Retina (tissue), 1 donor: ENCODE measurements at regions not wholly inside any gene's neighbourhood (a gene's known extent, or its start where the extent isn't known, plus 50 kb on each side); places are given as distances from the start of the nearest gene placed in this dataset.
"Not testable (repeated sequence)": the region's sequence is repeated elsewhere in the genome, so short reads cannot be mapped to it uniquely, and the experiment has no call there.

Experiments used
- DNase-seq: peaks from one replicate; pipeline ENCODE4 v3.0.0-alpha.2; 2016

DNA sequence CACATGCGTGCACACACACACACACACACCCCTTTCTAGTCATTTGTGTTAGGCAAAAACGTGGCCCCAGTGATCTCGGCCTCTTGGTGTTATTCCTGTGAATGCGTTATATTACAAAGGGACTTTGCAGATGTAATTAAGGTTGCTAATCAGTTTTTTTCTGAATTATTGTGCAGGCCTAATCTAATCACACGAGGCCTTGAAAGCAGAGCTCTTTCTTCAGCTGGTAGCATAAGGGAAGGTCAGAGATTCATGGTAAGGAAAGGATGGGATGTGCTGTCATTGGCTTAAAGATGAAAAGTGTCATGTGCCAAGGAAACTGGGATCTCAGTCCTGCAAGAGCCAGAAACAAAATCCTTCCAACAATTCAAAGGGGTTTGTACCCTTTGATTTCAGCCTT lies 113.4 kb upstream of the ELAC2 start:
- DNase-seq: no peak

DNA sequence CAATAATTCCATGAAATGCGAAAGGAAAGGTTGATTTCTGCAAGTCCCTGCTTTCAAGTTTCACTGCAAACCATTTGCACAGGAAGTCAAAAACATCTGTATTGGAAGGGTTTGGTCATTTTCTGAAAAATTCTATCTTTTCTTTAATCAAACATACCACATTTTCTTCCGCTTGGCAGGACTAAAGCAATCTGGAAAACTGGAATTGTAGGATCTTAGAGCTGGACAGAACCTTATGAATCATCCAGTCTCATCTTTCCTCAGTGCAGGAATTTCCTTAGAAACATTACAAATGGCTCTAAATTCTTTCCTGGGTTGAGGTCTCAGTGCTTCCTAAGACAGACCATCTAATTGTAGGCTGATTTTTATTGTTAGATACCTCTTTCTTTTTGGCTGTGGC lies 111.5 kb upstream of the ELAC2 start:
- DNase-seq: no peak

DNA sequence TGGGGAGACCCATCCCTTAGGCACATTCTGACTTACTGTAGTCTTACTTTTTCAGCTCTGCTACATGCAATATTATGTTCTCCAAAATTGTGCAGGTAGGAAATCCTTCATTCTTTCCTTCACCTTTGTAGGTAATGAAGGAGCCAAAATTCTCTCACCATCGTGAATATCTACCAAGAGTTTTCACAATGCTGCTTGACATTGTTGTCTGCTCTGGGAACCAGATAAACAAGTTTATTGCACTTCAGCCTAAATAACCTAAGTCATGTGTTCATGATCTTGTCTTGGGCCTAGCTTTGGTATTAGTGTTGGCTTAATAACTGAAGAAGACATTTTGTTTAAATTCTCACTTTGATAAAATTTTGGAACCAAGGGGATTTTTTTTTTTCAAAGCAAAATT lies 110.8 kb upstream of the ELAC2 start:
- no peak for DNase-seq

DNA sequence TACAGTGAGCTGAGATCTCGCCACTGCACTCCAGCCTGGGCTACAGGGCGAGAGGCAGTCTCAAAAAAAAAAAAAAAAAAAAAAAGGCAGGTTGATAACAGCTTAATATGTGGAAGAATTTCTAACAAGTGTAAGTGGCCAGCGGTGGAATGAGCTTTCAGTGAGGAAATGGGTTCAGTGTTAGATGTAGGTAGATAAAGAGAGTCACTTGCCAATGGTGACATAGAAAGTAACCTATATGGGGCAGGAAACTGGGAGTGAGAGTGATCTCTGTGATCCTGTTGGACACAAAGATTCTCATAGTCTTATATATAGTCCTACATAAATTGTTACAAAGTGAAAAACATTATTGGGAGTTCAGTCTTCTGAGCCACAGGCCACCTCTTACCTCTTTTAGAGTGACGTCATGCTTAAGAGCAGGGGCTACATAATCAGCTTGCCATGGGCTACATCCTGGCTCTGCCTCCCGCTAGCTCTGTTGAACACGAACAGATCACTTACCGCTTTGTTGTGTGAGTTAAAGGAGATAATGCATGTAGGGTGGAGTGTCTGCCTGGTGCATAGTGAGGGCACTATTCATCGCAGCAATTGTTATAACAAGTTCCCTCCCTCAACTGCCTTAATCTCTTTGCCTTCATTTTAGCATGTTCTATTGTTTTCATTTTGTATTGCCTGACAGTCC lies 110.2 kb upstream of the ELAC2 start:
- no peak for DNase-seq

DNA sequence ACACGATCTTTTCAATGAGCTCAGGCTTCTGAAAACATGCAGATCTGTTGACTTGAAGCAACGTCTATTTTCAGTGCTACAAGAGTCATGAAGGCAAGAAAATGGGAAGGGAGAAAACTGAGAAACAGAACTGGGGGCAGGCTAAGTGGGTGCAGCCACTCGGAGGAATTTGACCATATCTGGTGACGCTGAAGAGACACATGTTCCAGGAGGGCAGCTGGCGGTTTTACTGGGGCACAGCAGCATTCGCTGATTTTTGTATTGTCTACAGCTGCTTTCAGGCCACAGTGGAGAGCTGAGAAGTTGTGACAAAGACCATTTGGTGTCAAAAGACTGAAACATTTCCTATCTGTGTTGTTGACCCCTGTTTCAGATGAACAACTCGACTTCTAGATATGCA lies 103.0 kb upstream of the ELAC2 start:
- DNase-seq: no peak

DNA sequence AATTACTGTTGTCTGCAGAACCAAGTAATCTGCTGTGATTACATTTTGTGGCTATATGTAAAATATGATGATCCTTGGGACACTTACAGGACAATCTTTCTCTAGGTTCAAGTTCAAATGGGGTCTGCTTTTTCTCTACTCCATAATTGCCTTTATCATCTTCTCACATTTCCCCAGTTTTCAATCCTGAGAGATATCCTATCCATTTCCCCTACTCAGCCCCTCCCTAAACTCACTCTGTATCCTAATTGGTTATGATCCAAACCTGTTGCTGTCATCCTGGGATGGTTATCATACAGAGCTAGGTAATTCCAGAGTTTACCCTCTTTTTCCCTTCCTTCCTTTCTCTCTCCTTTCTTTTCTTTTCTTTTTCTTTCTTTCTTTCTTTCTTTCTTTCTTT lies 100.5 kb upstream of the ELAC2 start:
- DNase-seq: no peak

DNA sequence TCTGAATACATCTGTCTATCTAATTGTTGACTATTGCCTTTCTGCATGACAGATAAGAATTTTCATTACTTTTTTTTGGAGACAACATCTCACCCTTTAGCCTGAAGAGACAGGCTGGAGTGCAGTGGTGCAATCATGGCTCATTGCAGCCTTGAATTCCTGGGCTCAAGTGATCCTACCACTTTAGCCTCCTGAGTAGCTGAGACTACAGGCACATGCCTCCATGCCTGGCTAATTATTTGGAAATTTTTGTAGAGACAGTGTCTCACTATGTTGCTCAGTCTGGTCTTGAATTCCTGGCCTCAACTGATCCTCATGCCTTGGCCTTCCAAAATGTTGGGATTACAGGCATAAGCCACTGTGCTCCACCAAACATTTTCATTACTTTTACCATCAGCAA lies 99.8 kb upstream of the ELAC2 start:
- DNase-seq: no peak

DNA sequence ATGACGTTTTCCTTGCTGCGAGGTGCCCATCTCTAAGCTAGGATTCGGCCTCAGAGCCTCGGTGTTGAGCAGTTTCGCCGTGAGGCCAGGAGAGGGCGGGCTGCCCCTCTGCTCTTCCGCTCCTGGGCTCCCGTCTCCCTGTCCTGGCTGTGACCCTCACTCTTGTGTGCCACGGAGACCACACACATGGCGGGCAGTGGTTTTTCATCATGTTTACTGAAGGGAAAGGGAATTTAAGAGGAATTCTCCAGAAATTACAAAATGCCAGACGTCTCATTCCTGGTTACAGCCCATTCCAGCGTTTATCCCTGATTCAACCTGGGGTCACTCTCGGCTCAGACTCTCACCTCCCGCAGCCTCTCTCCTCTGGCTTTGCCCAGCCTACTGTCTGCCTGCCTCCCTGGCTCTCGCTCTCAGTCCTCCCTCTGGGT lies 96.8 kb upstream of the ELAC2 start:
- DNase-seq: peak; percentile 87

DNA sequence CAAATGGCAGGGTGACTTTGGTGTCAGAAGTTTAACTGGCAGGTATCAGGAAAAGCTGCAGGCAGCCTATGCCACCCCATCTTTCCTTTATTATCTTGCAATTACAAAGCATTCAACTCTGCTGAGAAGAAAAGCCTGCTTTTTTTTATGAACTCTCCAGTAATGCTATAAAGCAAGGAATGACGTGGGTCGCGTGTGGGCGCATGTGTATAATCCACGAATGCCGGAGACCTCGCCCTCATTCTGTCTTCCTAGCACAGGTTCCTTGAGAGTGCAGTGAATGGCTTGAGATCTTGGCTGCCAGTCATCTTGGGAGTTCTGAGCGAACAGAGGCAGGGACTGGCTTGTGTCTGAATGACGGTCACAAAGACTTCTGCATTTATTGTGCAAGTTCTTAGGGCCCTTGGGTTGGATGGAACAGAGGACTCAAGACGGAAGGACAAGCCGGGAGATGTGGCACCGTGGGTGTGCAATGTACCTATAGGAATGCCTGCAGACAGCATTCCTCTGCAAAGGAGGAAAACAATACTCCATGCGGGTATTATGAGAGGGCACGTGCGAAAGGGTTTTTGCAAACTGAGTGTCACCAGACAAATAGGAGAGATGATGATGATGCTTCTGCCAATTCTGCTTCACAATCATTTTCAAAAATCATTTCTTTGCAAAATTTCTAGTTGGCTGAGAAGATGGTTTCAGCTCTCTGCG lies 96.1 kb upstream of the ELAC2 start:
- DNase-seq: no peak

DNA sequence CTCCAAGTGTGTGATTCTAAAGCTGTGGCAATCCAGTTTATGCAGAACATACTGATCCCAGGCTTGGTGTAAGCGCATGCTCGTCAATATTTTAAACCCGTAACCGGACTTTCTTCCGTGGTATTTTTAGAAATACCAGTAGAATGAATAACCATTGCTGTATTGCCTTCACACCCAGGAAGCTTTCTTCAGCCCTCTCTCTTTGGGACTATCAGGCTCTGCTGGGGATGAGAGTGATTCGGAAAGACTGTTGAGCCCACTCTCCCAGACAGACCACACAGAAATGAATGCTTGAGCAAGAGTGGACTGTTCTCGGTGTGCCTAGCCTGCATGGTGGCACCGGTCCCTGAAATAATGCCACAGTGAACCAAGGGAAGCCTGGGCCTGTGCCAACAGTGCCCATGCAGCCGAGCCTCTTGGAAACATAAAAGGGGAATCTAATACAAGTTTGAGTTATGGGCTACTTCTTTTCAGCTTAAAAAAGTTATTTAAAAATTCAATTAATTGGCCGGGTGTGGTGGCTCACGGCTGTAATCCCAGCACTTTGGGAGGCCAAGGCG lies 89.9 kb upstream of the ELAC2 start:
- DNase-seq: no peak

DNA sequence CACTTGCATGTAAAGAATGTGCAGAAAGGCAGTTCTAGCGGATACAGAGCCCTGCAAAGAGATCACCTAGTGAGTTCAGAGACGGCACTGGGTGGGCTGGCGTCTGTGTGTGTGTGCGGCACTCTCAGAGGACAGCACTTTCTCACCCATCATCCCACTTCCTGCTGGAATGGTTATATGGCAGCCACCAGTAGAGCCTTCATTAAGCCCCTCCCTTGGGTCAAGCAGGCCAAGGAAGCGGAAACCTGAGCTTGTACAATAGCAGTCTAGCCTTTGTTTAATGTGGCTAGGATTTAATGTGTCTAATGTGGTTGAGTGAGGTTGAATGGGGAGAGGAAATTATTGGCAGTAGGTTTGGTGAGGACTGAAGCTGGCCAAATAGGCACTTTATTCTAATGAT lies 88.3 kb upstream of the ELAC2 start:
- no peak for DNase-seq

DNA sequence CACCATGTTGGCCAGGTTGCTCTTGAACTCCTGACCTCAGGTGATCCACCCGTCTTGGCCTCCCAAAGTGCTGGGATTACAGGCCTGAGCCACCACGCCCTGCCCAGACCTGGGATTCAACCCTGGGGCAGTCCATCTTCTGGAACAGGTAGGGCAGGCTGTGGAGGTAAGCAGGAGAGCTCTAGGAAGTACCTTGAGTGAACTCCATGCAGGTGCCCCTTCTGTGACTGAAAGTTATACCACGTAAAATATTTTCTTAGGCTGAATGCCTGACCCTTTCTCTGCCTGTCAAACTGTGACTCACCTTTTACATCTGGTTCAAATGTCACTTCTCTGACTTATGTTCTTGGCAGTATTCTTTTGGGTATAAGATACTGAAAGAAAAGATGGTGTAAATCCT lies 86.7 kb upstream of the ELAC2 start:
- DNase-seq: no peak

DNA sequence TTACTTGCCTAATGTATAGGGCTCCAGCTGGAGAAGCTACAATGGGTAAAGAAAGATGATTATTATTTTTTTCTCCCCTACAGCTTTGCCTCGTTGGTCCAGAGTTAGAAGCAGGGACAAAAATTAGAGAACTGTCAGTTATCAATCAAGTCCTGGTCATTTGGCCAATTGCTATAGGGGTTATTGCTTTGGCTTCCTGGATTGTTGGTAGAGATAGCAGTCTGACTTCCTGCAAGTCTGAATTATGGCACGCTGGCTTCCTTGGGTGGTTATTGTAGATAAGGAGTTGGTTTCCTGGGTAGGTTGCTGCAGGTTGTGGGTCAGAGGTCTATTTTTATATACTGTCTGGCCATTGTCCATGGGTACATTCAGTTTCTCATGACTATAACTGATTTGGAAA lies 84.7 kb upstream of the ELAC2 start:
- no peak for DNase-seq

DNA sequence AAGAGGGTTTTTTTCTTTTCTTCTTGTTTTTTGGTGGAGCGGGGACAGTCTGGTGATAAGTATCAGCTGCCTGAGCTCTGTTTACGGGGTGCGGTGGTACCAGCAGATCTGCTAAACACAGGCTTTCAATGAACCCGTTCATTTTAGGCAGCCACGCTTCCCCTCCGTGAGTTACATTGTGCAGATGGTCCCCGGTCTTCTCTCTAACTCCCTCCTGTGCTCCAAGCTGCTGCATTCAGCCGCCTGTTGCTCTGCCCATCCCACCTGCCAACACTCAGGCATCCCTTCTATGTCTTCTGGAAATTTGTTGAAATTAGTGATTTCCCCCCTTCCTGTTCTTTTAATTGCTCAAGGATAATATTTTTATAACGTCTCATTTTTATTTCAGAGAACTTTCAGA lies 82.1 kb upstream of the ELAC2 start:
- no peak for DNase-seq

DNA sequence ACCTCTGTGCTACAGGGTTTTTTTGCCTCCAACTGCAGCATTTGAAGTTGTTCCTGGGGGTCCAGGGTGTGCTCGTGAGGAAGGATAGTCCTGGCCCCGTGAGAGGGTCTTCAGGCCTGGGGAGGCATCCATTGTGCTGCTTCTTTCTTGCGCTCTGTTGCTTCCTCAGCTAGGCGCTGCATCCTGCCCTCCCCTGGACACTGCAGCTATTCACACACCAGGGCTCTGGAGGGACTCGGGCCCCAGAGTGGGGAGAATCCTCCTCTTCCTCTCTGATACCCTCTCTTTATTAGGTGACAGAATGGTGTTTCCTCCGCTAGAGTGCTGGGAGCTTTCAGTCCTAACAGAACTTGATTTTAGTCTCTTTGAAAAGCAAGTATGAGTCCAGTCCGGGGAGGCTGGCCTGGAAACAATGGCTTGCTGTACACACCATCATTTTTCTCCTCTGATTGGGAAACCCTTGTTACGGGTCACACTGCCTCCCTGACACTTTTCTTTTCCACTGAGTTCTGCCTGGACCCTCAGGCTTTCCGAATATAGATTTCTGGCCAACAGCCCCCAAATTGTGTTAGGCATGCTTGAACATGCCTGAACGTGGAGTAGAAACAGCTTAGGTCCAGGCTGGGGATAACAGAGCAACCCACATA lies 81.4 kb upstream of the ELAC2 start:
- DNase-seq: no peak

DNA sequence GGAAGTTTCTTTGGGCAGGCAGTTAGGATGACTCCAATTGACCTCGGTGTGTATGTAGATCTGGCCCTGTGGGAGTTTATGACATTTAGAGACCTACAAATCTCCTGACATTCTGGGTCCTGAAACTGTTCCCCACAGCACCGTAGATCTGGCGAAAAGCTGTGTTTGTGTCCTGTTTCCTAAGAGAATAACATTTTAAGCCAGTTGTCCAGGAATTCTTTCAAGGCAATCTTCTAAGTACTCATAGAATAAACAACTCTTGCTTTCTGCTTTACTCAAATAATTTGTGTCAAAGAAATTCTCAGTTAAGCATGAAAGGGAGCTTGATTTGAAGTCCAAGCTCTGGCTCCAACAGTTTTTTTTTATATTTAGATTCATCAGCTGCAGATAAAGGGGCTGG lies 78.5 kb upstream of the ELAC2 start:
- DNase-seq: no peak

DNA sequence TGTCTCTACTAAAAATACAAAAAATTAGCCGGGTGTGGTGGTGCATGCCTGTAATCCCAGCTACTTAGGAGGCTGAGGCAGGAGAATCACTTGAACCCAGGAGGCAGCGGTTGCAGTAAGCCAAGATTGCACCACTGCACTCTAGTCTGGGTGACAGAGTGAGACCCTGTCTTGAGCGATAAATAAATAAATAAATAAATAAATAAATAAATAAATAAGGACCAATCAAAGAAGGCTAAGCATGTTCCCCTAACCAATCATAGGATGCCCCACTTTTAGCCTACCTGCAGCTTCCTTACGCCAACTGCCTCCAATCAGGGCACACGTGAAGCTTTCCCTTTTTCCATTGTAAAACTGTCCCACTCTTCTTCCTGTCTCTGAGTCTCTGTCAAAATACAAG lies 74.2 kb upstream of the ELAC2 start:
- not testable (repeated sequence) for DNase-seq

DNA sequence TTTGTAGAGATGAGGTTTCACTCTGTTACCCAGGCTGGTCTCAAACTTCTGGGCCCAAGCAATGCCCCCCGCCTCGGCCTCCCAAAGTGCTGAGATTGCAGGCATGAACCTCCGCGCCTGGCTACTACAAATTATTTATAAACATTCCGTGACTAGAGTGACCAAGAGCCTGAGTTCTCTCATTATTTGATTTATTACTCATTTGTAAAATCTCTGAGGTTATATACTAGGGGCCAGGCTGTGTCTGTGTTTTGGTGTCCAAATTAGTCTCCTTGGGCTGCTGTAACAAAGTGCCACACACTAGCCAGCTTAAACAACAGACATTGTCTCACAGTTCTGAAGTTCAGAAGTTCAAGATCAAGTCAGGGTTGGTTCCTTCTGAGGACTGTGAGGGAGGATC lies 70.8 kb upstream of the ELAC2 start:
- no peak for DNase-seq

DNA sequence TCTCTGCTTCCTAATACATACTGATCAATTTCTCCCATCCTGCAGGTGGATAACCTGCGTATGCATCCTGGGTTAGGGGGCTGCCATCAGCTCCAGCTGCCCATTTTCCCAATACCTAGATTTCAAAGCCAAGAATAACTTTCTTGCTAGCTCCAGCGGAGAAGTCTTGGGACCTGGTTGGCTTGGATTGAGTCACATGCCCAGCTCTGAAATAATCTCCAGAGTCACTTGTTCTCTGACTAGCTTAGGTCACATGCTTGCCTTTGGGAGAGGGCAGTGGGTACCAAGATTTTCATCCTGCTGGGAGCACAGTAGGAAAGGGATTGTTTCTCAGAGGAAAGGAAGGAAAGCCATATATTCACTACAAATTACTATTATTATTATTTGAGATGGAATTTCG lies 70.0 kb upstream of the ELAC2 start:
- DNase-seq: no peak

DNA sequence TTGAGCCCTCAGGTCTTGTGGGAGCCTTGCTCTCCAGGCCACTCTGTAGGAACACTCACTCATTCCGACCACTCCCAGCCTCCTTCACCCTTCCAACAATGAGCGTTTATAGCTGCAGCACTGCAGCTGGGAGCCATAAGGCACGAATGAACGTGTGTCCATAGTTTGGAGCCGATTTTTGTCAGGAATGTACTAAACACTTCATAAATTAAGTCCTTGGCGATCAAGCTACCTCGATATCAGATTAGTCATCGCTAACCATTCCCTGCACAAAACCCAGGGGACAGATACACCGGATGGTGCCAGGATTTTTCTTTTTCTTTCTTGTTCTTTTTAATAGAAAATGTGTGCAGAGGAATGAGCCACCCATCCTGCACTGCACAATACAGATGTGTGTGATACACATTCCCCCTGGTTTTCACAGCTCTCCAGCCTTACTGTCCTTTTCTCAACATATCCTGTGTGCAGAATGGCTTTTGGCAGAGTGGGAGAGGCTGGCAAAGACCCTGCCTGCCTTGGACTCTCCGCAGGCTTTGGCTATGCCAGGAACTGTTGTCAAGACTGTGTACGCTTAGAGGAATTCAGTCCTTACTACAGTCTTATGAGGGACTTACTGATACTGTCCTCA lies 68.4 kb upstream of the ELAC2 start:
- no peak for DNase-seq

DNA sequence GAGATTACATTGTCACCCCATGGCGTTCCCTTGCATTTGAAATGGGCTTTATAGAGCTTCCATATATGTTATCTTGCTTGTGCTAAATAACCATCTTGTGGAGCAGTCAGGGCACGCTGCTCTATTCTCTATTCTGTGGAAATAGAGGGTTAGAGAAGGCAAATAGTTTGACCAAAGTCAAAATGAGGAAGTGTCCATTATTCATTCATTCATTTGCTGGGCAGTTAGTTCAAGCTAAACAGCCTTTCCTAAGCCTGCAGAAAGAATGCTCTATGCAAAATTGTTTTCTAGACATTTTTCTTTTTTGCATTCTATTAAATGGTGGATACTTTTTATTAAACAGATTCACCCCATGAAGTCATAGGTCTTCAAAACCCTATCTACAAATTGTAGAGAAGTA lies 67.8 kb upstream of the ELAC2 start:
- no peak for DNase-seq

DNA sequence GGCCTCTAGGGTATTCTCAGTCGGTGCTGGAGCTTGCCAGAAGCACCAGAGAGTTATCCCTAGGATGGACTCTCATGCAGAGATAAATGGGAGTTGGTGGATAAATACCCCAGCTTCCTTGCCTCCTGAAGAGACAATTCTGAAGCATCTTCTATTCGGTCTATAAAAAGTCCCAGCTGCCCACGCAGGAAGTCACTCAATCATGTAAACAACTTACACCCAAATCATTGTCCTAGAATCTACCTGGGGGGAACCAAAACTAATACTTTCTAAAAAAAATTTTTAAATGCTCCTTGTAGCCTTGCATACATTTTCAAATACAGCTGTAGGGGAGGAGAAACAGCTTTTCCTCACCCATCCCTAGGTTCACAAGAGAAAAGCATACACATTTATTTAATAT lies 66.6 kb upstream of the ELAC2 start:
- DNase-seq: no peak

DNA sequence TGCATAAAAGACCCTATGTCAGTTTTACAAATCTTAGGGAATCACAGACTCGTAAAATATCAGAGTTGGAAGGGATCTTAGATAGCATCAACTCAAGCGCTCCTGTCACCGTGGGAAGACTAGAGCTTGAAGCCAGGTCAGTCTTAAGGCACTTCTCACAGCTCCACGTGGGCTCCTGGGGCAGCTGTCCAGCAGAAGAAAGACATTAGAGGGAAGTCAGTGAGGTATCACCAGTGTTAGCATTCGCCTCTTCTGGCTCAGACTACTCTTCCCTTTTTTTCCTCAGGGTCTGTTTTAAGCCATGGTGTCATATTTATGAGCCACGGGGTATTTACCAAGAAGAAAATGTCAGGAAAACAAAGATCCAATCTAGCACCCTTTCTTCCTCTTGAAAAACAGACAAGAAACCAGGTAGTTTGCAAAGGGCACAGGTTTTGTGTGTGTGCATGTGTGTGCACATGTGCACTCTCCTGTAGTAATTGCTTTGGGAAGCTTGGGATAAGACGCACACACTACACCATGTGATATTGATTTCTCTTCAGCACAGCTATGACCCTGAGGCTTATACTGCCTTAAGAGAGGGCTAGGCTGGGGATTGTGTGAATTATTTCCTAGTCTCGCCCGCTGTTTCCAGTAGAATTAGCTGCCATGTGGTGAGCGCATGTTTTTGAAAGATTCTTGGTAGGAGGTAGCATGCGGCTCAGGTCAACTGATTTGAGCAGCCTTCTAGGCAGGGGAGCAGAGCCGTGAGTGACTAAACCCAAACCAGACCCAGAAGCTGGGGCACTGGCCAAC lies 61.0 kb upstream of the ELAC2 start:
- DNase-seq: peak; percentile 40
